ENCODE measurements at regions not wholly inside any gene's neighbourhood (a gene's known extent, or its start where the extent isn't known, plus 50 kb on each side); places are given as distances from the start of the nearest gene placed in this dataset.

DNA sequence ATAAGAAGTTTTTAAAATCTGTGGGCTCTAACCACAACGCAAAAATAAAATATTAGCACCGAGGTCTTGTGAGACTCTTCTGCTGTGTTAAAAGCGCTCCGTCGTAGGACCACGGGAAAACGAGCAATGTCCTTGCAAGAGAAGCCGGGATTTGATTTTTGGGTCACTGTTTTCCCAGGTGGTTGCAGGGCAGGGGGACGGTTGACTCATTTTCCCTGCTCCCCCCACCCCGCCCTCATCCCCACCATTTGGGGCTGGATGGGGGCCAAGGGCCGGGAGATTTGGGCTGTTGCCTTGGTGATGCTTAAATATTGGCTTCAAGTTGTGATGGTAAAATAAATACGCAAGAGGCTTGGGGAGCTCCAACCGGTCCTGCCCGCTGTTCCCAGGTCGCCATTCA lies 67.6 kb upstream of the SLC25A33 start (continued):
- TF ChIP-seq, protein P1, sequence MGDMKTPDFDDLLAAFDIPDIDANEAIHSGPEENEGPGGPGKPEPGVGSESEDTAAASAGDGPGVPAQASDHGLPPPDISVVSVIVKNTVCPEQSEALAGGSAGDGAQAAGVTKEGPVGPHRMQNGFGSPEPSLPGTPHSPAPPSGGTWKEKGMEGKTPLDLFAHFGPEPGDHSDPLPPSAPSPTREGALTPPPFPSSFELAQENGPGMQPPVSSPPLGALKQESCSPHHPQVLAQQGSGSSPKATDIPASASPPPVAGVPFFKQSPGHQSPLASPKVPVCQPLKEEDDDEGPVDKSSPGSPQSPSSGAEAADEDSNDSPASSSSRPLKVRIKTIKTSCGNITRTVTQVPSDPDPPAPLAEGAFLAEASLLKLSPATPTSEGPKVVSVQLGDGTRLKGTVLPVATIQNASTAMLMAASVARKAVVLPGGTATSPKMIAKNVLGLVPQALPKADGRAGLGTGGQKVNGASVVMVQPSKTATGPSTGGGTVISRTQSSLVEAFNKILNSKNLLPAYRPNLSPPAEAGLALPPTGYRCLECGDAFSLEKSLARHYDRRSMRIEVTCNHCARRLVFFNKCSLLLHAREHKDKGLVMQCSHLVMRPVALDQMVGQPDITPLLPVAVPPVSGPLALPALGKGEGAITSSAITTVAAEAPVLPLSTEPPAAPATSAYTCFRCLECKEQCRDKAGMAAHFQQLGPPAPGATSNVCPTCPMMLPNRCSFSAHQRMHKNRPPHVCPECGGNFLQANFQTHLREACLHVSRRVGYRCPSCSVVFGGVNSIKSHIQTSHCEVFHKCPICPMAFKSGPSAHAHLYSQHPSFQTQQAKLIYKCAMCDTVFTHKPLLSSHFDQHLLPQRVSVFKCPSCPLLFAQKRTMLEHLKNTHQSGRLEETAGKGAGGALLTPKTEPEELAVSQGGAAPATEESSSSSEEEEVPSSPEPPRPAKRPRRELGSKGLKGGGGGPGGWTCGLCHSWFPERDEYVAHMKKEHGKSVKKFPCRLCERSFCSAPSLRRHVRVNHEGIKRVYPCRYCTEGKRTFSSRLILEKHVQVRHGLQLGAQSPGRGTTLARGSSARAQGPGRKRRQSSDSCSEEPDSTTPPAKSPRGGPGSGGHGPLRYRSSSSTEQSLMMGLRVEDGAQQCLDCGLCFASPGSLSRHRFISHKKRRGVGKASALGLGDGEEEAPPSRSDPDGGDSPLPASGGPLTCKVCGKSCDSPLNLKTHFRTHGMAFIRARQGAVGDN (CRISPR knock-in tag; IDR thresholded peaks at IDR 0.05): no peak
- TF ChIP-seq ZNF772 (CRISPR knock-in tag; IDR thresholded peaks at IDR 0.05) (no peak), MEIS1 (CRISPR knock-in tag; IDR thresholded peaks at IDR 0.05; ENCODE audit: borderline replicate concordance) (no peak), MTF2 (CRISPR knock-in tag; IDR thresholded peaks at IDR 0.05; ENCODE audit: borderline replicate concordance) (no peak)
- TF ChIP-seq, protein P2, sequence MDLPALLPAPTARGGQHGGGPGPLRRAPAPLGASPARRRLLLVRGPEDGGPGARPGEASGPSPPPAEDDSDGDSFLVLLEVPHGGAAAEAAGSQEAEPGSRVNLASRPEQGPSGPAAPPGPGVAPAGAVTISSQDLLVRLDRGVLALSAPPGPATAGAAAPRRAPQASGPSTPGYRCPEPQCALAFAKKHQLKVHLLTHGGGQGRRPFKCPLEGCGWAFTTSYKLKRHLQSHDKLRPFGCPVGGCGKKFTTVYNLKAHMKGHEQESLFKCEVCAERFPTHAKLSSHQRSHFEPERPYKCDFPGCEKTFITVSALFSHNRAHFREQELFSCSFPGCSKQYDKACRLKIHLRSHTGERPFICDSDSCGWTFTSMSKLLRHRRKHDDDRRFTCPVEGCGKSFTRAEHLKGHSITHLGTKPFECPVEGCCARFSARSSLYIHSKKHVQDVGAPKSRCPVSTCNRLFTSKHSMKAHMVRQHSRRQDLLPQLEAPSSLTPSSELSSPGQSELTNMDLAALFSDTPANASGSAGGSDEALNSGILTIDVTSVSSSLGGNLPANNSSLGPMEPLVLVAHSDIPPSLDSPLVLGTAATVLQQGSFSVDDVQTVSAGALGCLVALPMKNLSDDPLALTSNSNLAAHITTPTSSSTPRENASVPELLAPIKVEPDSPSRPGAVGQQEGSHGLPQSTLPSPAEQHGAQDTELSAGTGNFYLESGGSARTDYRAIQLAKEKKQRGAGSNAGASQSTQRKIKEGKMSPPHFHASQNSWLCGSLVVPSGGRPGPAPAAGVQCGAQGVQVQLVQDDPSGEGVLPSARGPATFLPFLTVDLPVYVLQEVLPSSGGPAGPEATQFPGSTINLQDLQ (CRISPR knock-in tag; IDR thresholded peaks at IDR 0.05): no peak
- TF ChIP-seq, protein P3, sequence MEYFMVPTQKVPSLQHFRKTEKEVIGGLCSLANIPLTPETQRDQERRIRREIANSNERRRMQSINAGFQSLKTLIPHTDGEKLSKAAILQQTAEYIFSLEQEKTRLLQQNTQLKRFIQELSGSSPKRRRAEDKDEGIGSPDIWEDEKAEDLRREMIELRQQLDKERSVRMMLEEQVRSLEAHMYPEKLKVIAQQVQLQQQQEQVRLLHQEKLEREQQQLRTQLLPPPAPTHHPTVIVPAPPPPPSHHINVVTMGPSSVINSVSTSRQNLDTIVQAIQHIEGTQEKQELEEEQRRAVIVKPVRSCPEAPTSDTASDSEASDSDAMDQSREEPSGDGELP (IDR thresholded peaks at IDR 0.05; ENCODE audit: borderline replicate concordance, low read depth): no peak
- TF ChIP-seq, protein P4, sequence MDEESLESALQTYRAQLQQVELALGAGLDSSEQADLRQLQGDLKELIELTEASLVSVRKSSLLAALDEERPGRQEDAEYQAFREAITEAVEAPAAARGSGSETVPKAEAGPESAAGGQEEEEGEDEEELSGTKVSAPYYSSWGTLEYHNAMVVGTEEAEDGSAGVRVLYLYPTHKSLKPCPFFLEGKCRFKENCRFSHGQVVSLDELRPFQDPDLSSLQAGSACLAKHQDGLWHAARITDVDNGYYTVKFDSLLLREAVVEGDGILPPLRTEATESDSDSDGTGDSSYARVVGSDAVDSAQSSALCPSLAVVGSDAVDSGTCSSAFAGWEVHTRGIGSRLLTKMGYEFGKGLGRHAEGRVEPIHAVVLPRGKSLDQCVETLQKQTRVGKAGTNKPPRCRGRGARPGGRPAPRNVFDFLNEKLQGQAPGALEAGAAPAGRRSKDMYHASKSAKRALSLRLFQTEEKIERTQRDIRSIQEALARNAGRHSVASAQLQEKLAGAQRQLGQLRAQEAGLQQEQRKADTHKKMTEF (CRISPR knock-in tag; IDR thresholded peaks at IDR 0.05): no peak
